Activated CD8-positive, alpha-beta T cell treated with anti-CD3 and anti-CD28 coated beads for 36 hours (primary cell): ENCODE measurements at regions not wholly inside any gene's neighbourhood (a gene's known extent, or its start where the extent isn't known, plus 50 kb on each side); places are given as distances from the start of the nearest gene placed in this dataset.

ENCODE experiments used
- ATAC-seq: fragments of 200-7000 bp; cut with Tn5 transposase; one replicate; pipeline ENCODE4 v1.10.0; 2021; ENCODE audit warnings: mild to moderate bottlenecking, moderate library complexity
- CTCF ChIA-PET: fragments of 350-600 bp; sonication (Branson Sonifier 250); formaldehyde crosslinking; loops from one replicate; lab custom pipeline; 2021; ENCODE audit warnings: antibody characterized with exemption; lab: Charles Lee
- POLR2A ChIA-PET: fragments of 350-600 bp; sonication (Branson Sonifier 250); formaldehyde crosslinking; loops from one replicate; lab custom pipeline; 2021; ENCODE audit warnings: antibody characterized with exemption; lab: Charles Lee
- DNase-seq: peaks from one replicate; pipeline ENCODE4 v3.0.0-alpha.2; 2020
- H3K27ac Mint-ChIP-seq: one replicate; pipeline ENCODE4 v1.8.0; 2021; ENCODE audit warnings: mild to moderate bottlenecking, mixed read lengths
- H3K27me3 Mint-ChIP-seq: one replicate; pipeline ENCODE4 v1.8.0; 2021; ENCODE audit warnings: mixed read lengths
- H3K36me3 Mint-ChIP-seq: one replicate; pipeline ENCODE4 v1.8.0; 2021; ENCODE audit warnings: low read depth, mixed read lengths
- H3K4me1 Mint-ChIP-seq: one replicate; pipeline ENCODE4 v1.8.0; 2021; ENCODE audit warnings: low read depth, mixed read lengths
- H3K4me3 Mint-ChIP-seq: one replicate; pipeline ENCODE4 v1.8.0; 2021; ENCODE audit warnings: mild to moderate bottlenecking, moderate library complexity, mixed read lengths
- H3K9me3 Mint-ChIP-seq: one replicate; pipeline ENCODE4 v1.8.0; 2021; ENCODE audit warnings: mixed read lengths
- intact Hi-C: fragments of 100-400 bp; cut with micrococcal nuclease; formaldehyde crosslinking; loops from one replicate; pipeline ENCODE4 v1.10.0; 2022
- TF ChIP-seq, protein P1 (sequence below): fragments of 200-600 bp; IDR thresholded peaks from one replicate; pipeline ENCODE4 v1.8.0; 2022; ENCODE audit warnings: antibody characterized with exemption, mild to moderate bottlenecking

GRCh38 chr5:154132718-154133307 lies 57.7 kb upstream of the GALNT10 start:
- H3K4me1 Mint-ChIP-seq: no peaks in the 10 kb centered on the region
- ATAC-seq: no peak
- peaks cover 3% of the 10 kb centered on the region for H3K27me3 Mint-ChIP-seq
- TF ChIP-seq, protein P1, sequence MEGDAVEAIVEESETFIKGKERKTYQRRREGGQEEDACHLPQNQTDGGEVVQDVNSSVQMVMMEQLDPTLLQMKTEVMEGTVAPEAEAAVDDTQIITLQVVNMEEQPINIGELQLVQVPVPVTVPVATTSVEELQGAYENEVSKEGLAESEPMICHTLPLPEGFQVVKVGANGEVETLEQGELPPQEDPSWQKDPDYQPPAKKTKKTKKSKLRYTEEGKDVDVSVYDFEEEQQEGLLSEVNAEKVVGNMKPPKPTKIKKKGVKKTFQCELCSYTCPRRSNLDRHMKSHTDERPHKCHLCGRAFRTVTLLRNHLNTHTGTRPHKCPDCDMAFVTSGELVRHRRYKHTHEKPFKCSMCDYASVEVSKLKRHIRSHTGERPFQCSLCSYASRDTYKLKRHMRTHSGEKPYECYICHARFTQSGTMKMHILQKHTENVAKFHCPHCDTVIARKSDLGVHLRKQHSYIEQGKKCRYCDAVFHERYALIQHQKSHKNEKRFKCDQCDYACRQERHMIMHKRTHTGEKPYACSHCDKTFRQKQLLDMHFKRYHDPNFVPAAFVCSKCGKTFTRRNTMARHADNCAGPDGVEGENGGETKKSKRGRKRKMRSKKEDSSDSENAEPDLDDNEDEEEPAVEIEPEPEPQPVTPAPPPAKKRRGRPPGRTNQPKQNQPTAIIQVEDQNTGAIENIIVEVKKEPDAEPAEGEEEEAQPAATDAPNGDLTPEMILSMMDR: no peak
- H3K27ac Mint-ChIP-seq: no peak overlapping the region
- H3K36me3 Mint-ChIP-seq: no peaks in the 10 kb centered on the region
- intact Hi-C loops: no loop called here
- no peak overlapping the region for H3K4me3 Mint-ChIP-seq
- ChIA-PET POLR2A (no interaction called here), CTCF (no interaction called here)
- no peaks in the 10 kb centered on the region for H3K9me3 Mint-ChIP-seq
- DNase-seq: no peak

DNA sequence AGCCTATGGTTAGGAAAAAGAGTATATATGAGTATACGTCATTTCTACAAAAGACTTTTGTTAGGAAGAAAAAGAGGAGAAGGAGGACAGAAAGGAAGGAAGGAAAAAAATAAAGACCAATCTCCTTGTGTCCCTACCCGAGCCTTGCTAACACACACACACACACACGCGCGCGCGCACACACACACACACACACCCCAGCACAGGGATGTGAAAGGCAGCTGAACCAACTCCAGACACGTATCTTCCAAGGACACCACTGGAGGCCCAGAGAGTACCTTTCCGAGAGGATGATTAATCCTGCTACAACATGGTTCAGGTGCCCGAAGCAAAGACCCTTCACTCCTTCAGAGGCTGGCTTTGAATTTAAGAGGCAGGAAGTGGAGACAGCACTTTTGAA lies 56.9 kb upstream of the GALNT10 start:
- POLR2A ChIA-PET: no interaction called here
- H3K4me3 Mint-ChIP-seq: no peak overlapping the region
- intact Hi-C loops: no loop called here

DNA sequence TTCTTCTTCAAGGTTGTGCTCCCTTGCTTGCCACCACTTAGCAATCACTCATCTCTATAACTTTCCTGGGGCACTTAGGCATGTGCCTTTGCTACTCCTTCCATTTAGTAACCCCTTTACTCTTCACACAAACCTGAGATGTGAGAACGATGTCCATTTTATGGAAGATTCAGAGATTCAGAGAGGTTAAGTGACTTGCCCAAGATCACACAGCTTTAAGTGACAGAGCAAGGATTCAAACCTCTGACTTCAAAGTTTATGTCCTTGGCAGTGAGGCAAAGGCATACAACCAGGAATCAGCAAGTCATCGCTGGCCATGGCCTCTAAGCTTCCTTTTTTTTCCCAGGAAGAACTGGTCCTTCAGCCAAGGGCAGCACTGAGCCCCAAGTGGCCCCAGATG lies 56.0 kb upstream of the GALNT10 start:
- DNase-seq: no peak
- no peak overlapping the region for H3K27ac Mint-ChIP-seq
- intact Hi-C loops: no loop called here
- ChIA-PET CTCF (interaction anchor here (1.1 kb wide), 1 partner anchor 45 kb away, joined by 4 read pairs; no protein-coding TSS in a partner anchor), POLR2A (no interaction called here)
- no peaks in the 10 kb centered on the region for H3K9me3 Mint-ChIP-seq
- ATAC-seq: no peak
- H3K36me3 Mint-ChIP-seq: no peaks in the 10 kb centered on the region
- peaks cover 1% of the 10 kb centered on the region for H3K27me3 Mint-ChIP-seq
- H3K4me3 Mint-ChIP-seq: no peak overlapping the region
- TF ChIP-seq, protein P1: no peak
- no peaks in the 10 kb centered on the region for H3K4me1 Mint-ChIP-seq

More for the DNA sequence above, 56.9 kb upstream of the GALNT10 start:
- CTCF ChIA-PET: no interaction called here
- TF ChIP-seq, protein P1: no peak
- no peaks in the 10 kb centered on the region for H3K4me1 Mint-ChIP-seq
- ATAC-seq: no peak
- no peaks in the 10 kb centered on the region for H3K36me3 Mint-ChIP-seq
- no peaks in the 10 kb centered on the region for H3K9me3 Mint-ChIP-seq
- no peak overlapping the region for H3K27ac Mint-ChIP-seq
- DNase-seq: no peak
- peaks cover 1% of the 10 kb centered on the region for H3K27me3 Mint-ChIP-seq

- Mint-ChIP-seq H3K4me1 (no peaks in the 10 kb centered on the region), H3K27ac (no peak overlapping the region), H3K4me3 (no peak overlapping the region), H3K27me3 (peaks cover 1% of the 10 kb centered on the region), H3K9me3 (no peaks in the 10 kb centered on the region), H3K36me3 (no peaks in the 10 kb centered on the region)
- DNase-seq (no peak), ATAC-seq (no peak)
- intact Hi-C loops: no loop called here
- CTCF ChIA-PET: interaction anchor here (1.1 to 1.2 kb wide), 2 partner anchors 44 to 63 kb away, joined by 3 to 4 read pairs; no protein-coding TSS in a partner anchor
- POLR2A ChIA-PET: no interaction called here
- TF ChIP-seq, protein P1: no peak
Measured at GRCh38 chr5:154135125-154135817, 55.3 kb upstream of the GALNT10 start.

GRCh38 chr5:154136141-154136540 lies 54.4 kb upstream of the GALNT10 start:
- ChIA-PET POLR2A (no interaction called here), CTCF (interaction anchor here (1.2 kb wide), 1 partner anchor 64 kb away, joined by 3 read pairs; no protein-coding TSS in a partner anchor)
- DNase-seq: no peak
- no peaks in the 10 kb centered on the region for H3K36me3 Mint-ChIP-seq
- H3K27ac Mint-ChIP-seq: no peak overlapping the region
- no peaks in the 10 kb centered on the region for H3K9me3 Mint-ChIP-seq
- no peak overlapping the region for H3K4me3 Mint-ChIP-seq
- peaks cover 1% of the 10 kb centered on the region for H3K27me3 Mint-ChIP-seq
- no peak for ATAC-seq
- intact Hi-C loops: no loop called here
- no peaks in the 10 kb centered on the region for H3K4me1 Mint-ChIP-seq
- TF ChIP-seq, protein P1: no peak
